DMS 273 (cell line): ENCODE measurements at regions not wholly inside any gene's neighbourhood (a gene's known extent, or its start where the extent isn't known, plus 50 kb on each side); places are given as distances from the start of the nearest gene placed in this dataset.
"Not testable (repeated sequence)": the region's sequence is repeated elsewhere in the genome, so short reads cannot be mapped to it uniquely, and the experiment has no call there.

Source experiments
- DNase-seq: peaks from one replicate; lab custom pipeline; 2025; ENCODE audit not compliant: unreplicated experiment; lab: John Stamatoyannopoulos, UW

DNA sequence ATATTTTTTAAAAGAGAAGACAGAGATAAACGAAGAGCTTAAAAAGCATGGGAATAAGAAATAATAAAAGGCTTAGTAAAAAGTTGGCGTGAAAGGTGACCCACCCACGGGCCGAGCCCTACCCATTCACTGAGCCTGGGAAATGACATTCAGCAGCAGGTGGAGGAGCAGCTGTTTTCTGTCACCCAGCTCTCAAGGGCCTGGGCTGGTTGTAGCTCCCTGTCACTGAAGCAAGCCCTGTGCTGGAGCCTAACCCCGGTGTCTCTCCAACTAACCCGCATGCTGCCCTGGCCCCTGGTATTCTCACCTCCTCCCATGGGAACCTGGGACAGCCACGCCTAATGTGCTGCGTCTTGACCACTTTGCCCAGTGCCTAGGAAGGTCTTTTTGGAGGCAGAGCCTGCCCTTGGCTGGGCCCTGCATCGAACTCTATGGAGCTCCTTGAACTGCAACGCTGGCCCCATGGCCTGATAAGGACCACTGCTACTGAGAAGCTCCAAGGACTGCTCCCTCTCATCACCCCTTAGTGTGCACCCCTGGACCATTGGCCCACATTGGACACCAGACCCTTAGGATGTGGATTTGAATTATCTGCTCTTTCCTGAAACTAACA, 68.8 kb upstream of the IYD start:
- DNase-seq: no peak

DNA sequence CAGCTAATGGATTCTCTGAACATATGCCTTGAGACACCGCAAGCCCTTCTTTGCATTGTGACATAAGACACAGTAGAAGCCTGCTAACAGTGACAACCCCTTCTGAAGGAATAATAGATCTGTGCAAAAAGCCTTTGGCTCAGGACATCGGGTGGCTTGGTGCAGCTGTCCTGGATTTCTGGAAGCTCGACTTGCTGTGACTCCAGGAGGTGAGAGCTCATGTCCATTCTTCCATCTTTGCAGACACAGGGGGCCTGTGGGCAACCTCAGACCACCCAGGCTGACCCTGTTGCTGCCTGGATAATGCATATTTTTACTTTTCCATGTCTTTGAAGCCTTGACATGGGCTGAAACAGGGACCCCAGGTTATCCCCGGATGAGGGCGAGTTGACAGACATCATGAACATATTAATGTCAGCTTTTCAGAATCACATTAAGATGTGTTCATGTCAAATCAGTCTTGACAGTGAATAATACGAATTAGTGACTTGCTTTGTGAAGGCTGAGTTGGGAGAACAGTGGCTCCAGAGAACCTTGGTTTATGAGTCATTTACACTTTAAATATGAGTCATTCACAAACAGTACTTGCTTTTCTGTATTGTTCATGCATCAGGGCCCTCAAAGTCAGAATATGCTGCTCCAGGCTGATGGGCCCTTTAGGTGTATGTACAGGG, 66.8 kb upstream of the IYD start:
- no peak for DNase-seq

DNA sequence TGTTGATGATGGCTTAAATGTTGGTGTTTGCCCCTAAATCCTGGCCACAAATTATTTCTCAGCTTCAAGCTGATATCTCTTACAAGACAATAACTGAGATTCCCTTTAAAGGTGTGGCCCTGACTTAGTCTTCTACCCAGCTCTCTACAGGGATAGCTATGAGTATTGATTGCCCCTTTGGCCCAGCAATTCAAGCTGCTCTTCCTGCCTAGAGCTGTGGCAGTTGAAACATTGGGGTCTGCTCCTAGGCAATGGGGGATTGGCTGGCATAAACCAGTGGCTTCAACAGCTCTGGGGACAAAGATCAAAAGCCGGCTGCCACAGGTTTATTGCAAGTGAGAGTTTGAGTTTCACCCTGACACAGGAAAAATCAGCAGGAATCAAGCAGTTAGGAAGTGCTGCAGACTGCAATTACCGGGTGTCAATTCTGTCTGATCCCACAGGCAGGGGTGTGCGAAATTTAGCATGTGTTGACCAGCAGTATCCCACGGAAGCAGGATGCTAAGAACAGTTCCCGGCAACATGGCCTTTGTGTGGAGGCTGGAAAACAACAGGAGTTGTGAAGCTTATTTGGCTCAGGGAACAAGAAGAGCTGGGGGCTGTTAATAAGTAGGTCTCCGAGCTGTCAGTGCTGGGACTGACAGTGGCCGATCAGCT, 66.2 kb upstream of the IYD start:
- DNase-seq: peak; percentile 7

DNA sequence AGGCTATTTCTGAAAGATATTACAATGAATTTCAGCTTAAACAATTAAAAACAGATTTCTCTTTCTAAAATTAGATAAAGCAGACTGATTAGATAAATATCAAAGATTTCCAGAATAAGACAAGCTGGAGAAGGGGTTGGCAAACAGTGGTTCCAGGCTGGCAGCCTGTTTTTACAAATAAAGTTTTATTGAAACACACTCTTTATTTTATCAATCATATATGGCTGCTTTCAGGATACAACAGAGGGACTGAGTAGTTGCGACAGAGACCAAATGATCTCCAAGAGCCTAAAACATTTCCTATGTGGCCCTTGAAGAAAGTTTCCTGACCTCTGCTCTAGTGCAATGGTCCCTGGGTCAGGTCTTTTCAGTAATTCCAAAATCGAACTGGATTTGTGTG, 65.6 kb upstream of the IYD start:
- no peak for DNase-seq

DNA sequence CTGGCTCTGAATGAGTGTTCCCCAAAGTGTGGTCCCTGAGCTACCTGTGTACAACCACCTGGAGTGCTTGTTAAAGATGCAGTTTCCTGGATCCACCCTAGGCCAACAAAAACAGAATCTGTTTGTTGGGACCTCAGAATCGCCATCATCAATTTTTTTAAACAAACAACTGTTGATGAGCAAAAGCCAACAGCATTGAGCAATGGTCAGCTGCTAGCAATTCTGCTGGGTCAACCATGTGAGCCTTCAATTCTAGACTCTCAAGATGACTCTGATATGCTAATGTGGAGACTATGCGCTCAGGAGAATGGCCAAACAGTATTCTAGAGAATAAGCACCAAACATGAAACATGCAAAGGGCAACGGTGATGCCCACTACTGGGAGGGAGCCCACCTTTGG, 64.4 kb upstream of the IYD start:
- no peak for DNase-seq

DNA sequence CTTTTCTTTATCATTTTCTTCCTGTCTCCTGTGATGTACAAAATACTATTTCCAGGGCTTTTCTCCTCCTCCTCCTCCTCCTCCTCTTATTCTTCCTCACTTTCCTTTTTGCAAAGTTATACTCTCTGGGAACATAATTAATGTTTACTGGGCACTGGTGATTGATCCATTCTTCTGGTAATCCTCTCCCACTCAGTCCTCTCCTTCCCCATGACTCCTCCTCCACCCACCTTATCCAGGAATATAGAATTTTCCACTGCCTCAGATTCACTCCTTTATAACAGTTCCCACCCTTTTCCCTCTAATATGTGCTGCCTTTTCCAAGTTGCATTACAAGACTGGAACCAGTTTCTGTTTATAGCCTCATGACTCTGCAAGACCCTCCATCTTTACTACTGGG, 62.5 kb upstream of the IYD start:
- DNase-seq: no peak

DNA sequence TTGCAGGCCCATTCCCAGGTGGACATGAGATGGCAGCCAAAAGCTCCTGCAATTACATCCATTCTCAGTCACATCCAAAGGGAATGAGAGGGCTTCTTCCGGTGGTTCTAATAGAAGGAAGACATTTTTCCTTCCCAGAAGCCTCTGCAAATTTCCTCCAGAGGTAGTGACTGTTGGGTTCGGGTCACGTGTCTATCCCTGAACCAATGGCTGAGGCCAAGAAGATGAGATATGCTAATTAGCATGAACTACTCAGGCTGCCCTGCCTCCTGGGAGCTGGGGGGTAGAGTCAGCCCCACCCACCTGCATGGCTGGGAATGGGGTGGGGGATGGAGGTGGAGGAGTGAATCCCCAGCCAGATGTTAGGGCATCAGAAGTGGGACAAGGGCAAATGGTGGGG, 61.3 kb upstream of the IYD start:
- DNase-seq: no peak

DNA sequence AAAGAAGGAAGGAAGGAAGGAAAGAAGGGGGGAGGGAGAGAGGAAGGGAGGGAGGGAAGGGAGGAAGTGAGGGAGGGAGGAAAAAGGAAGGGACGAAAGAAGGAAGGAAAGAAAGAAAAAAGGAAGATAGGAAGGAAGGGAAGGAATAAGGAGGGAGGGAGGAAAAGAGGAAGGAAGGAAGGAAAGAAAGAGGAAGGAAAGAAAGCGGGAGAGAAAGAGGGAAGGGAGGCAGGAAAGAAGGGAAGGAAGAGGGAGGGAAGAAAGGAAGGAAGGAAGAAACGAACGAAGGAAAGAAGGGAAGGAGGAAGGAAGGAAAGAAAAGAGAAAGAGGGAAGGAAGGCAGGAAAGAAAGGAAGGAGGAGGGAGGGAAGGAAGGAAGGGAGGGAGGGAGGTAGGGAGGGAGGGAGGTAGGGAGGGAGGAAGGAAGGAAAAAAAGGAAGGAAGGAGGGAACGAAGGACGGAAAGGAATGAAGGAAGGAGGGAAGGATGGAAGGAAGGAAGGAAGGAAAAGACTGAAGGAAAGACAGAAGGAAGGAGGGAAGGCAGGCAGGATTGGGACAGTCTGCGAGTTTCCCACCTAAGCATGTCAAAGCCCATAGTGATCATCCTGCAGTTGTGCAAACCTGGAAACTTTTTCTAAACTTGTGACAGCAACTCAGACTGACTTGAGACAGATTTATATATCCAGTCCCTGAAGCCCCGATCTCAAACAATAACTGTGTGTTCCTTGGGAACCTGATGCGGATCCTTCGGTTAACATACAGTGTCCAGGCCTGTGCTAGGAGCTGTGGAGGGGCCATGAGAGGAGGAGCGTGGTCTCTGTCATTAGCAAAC, 59.8 kb upstream of the IYD start:
- no peak for DNase-seq

DNA sequence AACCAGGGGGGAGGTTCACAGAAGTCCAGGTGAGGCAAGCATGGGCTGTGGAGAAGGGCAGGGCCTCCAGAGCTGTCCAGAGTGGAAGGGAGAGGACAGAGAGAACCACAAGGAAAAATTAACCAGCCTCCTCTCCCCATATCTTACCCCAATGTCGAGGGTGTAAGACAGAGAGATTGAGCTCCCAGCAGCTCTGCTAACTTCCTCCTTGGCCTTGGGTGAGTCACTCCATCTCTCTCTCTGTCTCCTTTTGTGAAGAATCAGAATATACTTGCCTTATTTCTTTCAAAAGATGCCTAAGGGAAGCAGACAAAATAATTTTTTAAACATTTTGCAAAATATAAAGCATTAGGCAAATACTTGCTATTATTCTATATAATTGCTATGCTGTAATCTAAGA, 58.3 kb upstream of the IYD start:
- no peak for DNase-seq

DNA sequence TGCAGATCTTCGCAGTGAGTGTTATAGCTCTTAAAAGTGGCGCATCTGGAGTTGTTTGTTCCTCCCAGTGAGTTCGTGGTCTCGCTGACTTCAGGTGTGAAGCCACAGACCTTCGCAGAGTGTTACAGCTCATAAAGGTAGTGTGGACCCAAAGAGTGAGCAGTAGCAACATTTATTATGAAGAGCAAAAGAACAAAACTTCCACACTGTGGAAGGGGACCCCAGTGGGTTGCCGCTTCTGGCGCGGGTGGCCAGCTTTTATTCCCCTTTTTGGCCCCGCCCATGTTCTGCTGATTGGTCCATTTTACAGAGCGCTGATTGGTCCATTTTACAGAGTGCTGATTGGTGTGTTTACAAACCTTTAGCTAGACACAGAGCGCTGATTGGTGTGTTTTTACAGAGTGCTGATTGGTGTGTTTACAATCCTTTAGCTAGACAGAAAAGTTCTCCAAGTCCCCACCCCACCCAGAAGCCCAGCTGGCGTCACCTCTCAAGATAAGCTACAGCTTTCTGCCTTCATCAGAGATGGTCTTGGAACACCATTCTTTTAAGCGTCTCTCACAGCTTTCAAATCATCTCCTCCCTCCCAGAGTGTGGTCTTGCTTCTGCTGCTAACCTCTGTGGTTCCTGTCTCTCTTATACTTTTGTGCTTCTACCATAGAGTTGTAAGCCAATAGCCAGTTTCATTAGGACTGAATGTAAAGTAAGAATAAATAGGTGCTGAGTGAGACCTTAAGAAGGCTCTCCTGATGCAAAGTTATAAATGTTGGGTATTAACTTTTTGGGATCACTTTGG, 57.5 kb upstream of the IYD start:
- not testable (repeated sequence) for DNase-seq

DNA sequence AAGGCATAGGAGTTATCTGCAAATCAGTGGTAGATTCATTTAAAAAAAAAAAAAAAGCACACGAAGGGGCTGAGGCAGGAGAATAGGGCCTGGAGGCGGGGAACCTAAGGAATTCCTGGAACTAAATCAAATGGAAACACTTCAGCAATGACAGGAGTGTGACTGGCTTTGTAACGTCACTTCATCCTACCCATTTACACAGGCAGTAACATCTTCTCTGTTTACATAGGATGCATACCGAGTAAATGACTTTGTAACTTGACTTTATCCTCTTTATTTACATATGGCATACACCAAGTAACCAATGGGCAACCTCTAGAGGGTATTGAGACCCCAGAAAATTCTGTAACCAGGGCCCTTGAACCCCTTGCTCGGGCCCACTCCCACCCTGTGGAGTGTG, 56.4 kb upstream of the IYD start:
- DNase-seq: no peak

DNA sequence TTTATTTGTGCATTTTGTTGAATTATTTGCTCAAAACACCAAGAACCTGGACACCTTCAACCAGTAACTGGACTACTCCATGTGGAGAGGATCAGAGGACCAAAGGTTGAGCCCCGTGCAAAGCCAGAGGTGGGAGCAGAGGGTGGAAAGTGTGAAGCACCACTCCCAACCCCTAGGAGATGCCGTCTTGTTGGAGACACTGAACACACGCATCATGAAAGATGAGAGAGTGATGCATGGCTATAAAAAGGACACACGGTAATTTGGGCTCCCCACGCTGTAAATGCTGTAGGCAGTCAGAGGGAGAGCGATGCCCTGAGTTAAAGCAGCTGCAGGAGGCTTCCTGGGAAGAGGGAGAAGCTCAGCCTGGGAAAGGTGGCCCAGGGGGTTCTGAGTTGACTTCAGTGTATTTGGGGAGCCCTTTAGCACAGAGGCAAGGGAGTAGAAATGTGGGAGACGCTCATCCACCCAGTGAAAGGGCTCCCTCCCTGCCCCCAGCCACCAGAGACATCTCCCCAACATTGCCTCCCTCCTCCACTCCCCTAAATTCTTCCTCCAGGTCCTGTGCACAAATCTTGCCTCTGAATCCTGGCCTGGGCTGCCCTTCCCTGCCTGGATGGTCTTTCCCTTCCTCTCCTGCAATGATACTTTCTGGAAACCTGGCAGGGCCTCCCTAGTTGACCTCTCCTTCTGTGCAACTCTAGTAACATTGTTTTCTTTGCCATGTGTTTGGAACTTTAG, 55.8 kb upstream of the IYD start:
- DNase-seq: no peak

DNA sequence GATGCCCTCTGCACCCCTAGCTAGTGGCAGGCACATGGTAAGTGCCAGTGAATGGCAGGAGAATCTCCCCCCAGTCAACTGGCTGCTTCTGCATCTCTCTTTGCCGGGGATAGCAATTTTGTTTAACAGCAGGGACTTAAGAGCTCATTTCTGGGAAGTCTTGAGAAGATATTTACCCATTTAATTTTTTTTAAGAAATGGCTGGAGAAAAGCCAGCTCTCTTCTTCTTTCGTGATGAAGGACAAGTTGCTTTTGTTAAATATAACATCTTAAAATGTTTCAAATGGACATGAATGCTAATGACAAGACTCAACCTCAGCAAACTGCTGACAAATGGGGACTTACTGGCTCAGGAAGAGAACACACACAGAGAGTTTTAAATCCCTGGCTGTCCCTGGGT, 55.0 kb upstream of the IYD start:
- no peak for DNase-seq

DNA sequence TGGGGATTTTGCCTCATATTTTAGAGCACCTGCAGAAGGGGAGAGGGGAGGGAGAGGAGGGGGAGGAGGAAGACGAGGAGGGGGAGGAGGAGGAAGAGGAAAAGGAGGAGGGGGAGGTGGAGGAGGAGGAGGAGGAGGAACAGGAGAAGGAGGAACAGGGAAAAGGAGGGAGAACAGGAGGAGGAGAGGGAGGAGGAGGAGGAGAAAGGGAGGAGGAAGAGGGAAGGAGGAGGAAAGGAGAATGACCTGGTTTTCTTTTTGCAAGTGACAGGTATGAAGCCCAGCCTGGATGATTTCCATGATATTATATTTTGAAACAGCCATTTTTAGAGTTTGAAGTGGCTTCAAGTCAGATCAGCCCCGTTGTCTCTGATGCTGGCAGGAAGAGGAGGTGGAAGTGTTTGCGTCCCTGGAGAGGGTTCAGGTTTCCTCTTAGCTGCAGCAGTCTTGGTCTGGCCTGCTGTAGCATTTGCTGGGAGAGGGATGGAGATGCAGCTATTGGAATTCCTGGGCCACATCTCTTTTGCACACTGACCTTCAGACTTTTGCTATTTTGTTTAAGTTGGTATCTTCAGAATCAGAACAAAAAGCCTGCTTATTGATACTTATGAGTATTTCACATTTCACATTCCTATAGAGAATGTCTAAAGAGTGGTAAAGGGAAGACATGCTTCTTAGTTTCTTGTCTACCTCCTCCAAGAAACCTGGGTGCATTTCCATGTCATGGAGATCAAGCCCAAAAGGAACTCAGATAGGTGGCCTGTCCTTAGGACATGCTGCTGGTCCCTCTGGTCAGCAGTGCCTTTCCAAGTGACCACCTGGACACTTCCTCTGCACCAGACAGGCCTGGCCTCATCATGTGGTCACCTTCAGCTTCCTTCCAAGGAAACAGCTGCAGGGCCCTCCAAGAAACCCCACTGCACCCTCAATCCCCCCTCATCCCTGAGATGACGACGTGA, 54.3 kb upstream of the IYD start:
- peak; percentile 46 for DNase-seq

DNA sequence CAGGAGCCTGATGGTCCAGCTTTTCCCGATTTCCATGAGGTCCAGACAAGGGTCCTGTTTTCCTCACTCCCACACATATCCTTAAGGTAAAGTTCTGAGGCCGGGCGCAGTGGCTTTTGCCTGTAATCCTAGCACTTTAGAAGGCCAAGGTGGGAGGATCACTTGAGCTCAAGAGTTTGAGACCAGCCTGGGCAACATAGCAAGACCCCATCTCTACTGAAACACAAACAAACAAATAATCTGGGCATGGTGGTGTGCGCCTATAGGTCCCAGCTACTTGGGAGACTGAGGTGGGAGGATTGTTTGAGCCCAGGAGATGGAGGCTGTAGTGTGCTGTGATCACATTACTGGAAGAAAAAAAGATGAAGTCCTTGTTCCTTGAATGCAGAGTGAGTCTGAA, 53.2 kb upstream of the IYD start:
- DNase-seq: no peak

DNA sequence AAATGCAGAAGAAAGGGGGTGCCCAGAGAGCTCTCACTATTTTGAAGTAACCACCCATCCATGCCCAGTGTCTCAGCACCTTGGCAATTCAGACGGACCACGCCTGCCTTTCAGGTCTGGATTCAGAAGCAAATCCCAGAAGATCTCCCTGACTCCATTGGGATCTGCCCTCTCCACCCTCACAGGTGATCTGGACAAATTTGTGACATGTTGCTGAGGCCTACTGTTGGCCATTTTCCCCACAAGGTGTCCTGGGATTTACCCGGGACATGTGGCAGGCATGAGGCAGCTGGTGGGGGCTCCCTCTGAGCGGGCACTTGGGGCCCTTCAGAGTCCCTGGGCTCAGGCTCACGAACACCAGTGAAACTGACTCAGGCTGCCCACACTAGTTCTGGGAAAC, 51.9 kb upstream of the IYD start:
- no peak for DNase-seq
